Suprapubic skin (tissue), 4 donors: ENCODE measurements at regions not wholly inside any gene's neighbourhood (a gene's known extent, or its start where the extent isn't known, plus 50 kb on each side); places are given as distances from the start of the nearest gene placed in this dataset.

Experiments
- POLR2A ChIP-seq, 2 donors: fragments of 450-650 bp; IDR thresholded peaks; one replicate each; pipeline ENCODE4 v1.6.1; 2017; ENCODE audit warnings: antibody characterized with exemption in 2 of 2, mild to moderate bottlenecking in 2 of 2, moderate library complexity in 2 of 2
- POLR2AphosphoS5 ChIP-seq, 3 donors: sonication (generic); formaldehyde crosslinking; IDR thresholded peaks; one replicate each; pipeline ENCODE4 v1.6.1; 2017; ENCODE audit warnings: antibody characterized with exemption in 3 of 3
- TF ChIP-seq, protein P1 (sequence below), 2 donors: fragments of 200-600 bp in 1 of 2; fragments of 450-650 bp in 1 of 2; sonication (generic) in 1 of 2; IDR thresholded peaks; one replicate each; pipeline ENCODE4 v1.5.1; 2016 to 2019; ENCODE audit warnings: antibody characterized with exemption in 2 of 2, mild to moderate bottlenecking in 1 of 2, moderate library complexity in 1 of 2

DNA sequence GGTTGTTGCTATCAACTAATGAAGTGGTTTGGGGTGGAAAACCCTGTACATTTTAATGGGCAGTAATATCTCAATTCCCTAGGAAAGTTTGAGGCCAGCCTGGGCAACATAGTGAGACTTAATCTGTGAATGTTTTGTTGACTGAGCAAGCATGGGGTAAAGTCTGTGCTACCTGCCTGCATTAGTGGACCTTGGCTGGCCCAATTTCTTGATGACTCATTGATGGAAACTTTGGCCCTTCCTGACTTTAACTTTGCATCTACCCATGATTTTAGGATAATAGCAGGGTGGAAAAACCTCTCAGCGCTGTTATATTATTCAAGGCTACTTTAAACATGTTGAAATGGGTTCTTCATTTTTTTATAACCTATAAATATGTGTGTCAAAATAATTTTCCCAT, 389.4 kb upstream of the RORB start:
- TF ChIP-seq POLR2A (IDR thresholded peaks at IDR 0.05) (no peak), POLR2AphosphoS5 (IDR thresholded peaks at IDR 0.05) (no peak)
- TF ChIP-seq, protein P1, sequence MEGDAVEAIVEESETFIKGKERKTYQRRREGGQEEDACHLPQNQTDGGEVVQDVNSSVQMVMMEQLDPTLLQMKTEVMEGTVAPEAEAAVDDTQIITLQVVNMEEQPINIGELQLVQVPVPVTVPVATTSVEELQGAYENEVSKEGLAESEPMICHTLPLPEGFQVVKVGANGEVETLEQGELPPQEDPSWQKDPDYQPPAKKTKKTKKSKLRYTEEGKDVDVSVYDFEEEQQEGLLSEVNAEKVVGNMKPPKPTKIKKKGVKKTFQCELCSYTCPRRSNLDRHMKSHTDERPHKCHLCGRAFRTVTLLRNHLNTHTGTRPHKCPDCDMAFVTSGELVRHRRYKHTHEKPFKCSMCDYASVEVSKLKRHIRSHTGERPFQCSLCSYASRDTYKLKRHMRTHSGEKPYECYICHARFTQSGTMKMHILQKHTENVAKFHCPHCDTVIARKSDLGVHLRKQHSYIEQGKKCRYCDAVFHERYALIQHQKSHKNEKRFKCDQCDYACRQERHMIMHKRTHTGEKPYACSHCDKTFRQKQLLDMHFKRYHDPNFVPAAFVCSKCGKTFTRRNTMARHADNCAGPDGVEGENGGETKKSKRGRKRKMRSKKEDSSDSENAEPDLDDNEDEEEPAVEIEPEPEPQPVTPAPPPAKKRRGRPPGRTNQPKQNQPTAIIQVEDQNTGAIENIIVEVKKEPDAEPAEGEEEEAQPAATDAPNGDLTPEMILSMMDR (IDR thresholded peaks at IDR 0.05) = no peak
